AG04450 (cell line): ENCODE measurements at regions not wholly inside any gene's neighbourhood (a gene's known extent, or its start where the extent isn't known, plus 50 kb on each side); places are given as distances from the start of the nearest gene placed in this dataset.
"Not testable (repeated sequence)": the region's sequence is repeated elsewhere in the genome, so short reads cannot be mapped to it uniquely, and the experiment has no call there.

ENCODE experiments used
- CTCF ChIA-PET: fragments of 300-600, 350-600 bp; formaldehyde crosslinking; extraction: SDS; loops from one replicate; lab custom pipeline; 2022; ENCODE audit warnings: antibody characterized with exemption, inconsistent platforms; lab: Charles Lee
- POLR2A ChIA-PET: fragments of 350-600 bp; formaldehyde crosslinking; extraction: SDS; loops from one replicate; lab custom pipeline; 2021; ENCODE audit warnings: antibody characterized with exemption, inconsistent platforms; lab: Yijun Ruan, JAX
- DNase-seq: peaks from one replicate; pipeline ENCODE4 v3.0.0-alpha.2; 2011; ENCODE audit warnings: low read depth, low spot score
- H3K27ac ChIP-seq: one replicate; pipeline ENCODE4 v1.5.1; 2012; ENCODE audit warnings: low read depth, low read length, control low read depth
- H3K27me3 ChIP-seq: one replicate; pipeline ENCODE4 v1.6.0; 2012; ENCODE audit warnings: low read length; ENCODE audit not compliant: control insufficient read depth, insufficient read depth
- H3K4me3 ChIP-seq: 2 replicates; pipeline ENCODE4 v1.5.1; 2011; ENCODE audit warnings: mild to moderate bottlenecking, low read depth, low read length, control low read depth
- H3K9me3 ChIP-seq: 2 replicates; pipeline ENCODE4 v1.5.1; 2012; ENCODE audit warnings: low read length; ENCODE audit not compliant: control insufficient read depth, insufficient read depth
- TF ChIP-seq, protein P1 (sequence below): IDR thresholded peaks from 2 replicates; pipeline ENCODE4 v1.5.1; 2011; ENCODE audit warnings: low read depth, low read length, control low read depth, inconsistent platforms

GRCh38 chr22:26082866-26083265, 86.4 kb upstream of the SEZ6L start:
- no peaks in the 10 kb centered on the region for H3K27me3 ChIP-seq
- H3K4me3 ChIP-seq = no peak overlapping the region
- no peak overlapping the region for H3K27ac ChIP-seq
- CTCF ChIA-PET = no interaction called here
- peaks cover 11% of the 10 kb centered on the region; the same call in 1 of the 2 replicates for H3K9me3 ChIP-seq
- POLR2A ChIA-PET = no interaction called here
- TF ChIP-seq, protein P1, sequence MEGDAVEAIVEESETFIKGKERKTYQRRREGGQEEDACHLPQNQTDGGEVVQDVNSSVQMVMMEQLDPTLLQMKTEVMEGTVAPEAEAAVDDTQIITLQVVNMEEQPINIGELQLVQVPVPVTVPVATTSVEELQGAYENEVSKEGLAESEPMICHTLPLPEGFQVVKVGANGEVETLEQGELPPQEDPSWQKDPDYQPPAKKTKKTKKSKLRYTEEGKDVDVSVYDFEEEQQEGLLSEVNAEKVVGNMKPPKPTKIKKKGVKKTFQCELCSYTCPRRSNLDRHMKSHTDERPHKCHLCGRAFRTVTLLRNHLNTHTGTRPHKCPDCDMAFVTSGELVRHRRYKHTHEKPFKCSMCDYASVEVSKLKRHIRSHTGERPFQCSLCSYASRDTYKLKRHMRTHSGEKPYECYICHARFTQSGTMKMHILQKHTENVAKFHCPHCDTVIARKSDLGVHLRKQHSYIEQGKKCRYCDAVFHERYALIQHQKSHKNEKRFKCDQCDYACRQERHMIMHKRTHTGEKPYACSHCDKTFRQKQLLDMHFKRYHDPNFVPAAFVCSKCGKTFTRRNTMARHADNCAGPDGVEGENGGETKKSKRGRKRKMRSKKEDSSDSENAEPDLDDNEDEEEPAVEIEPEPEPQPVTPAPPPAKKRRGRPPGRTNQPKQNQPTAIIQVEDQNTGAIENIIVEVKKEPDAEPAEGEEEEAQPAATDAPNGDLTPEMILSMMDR = no peak
- no peak for DNase-seq

GRCh38 chr22:26086359-26086758, 82.9 kb upstream of the SEZ6L start:
- DNase-seq = no peak
- Histone ChIP-seq H3K27ac (no peak overlapping the region), H3K27me3 (no peaks in the 10 kb centered on the region), H3K4me3 (no peak overlapping the region), H3K9me3 (peaks cover 15% of the 10 kb centered on the region; the same call in 1 of the 2 replicates)
- ChIA-PET CTCF (no interaction called here), POLR2A (no interaction called here)
- TF ChIP-seq, protein P1 = no peak

GRCh38 chr22:26087816-26088215, 81.4 kb upstream of the SEZ6L start:
- ChIA-PET CTCF (no interaction called here), POLR2A (no interaction called here)
- H3K27ac ChIP-seq = no peak overlapping the region
- no peaks in the 10 kb centered on the region for H3K27me3 ChIP-seq
- peaks cover 20% of the 10 kb centered on the region; the same call in 1 of the 2 replicates for H3K9me3 ChIP-seq
- no peak for DNase-seq
- TF ChIP-seq, protein P1 = no peak
- H3K4me3 ChIP-seq = no peak overlapping the region

- TF ChIP-seq, protein P1 = no peak
- no peak overlapping the region for H3K27ac ChIP-seq
- CTCF ChIA-PET = no interaction called here
Observed at GRCh38 chr22:26090821-26091220, 78.4 kb upstream of the SEZ6L start.

DNA sequence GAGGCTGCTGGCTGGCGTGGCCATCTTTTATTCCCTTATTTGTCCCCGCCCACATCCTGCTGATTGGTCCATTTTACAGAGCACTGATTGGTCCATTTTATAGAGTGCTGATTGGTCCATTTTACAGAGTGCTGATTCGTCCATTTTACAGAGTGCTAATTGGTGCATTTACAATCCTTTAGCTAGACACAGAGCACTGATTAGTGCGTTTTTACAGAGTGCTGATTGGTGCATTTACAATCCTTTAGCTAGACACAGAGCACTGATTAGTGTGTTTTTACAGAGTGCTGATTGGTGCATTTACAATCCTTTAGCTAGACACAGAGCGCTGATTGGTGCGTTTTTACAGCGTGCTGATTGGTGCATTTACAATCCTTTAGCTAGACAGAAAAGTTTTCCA, 74.8 kb upstream of the SEZ6L start:
- POLR2A ChIA-PET = not testable (repeated sequence)

More at GRCh38 chr22:26090821-26091220, 78.4 kb upstream of the SEZ6L start:
- POLR2A ChIA-PET = no interaction called here
- Histone ChIP-seq H3K4me3 (no peak overlapping the region), H3K27me3 (no peaks in the 10 kb centered on the region), H3K9me3 (peaks cover 28% of the 10 kb centered on the region)
- no peak for DNase-seq

More for the DNA sequence above, 74.8 kb upstream of the SEZ6L start:
- H3K4me3 ChIP-seq, DNase-seq, H3K27me3 ChIP-seq, CTCF ChIA-PET, H3K27ac ChIP-seq: not testable (repeated sequence)
- H3K9me3 ChIP-seq = peaks cover 33% of the 10 kb centered on the region
